ENCODE measurements at regions not wholly inside any gene's neighbourhood (a gene's known extent, or its start where the extent isn't known, plus 50 kb on each side); places are given as distances from the start of the nearest gene placed in this dataset.

DNA sequence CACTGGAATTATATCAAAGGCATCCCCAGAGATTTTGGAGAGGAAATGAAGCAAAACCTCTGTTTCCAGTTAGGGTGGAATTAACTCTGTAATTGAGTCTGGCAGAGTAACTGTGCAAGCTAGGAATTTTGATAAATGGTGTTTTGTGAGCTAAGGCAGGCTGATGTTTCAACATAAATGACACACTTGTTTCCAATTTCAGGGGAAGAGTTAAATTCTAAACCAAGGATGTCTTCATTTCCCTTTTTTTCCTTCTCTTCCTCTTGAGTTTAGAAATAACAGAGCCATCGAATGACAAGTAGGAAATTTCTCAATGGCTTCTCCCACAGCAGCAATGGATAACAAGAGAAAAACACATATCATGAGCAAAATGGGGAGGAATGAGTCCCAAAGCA is 131.2 kb downstream of the IRS2 start:
- TF ChIP-seq, protein P1, sequence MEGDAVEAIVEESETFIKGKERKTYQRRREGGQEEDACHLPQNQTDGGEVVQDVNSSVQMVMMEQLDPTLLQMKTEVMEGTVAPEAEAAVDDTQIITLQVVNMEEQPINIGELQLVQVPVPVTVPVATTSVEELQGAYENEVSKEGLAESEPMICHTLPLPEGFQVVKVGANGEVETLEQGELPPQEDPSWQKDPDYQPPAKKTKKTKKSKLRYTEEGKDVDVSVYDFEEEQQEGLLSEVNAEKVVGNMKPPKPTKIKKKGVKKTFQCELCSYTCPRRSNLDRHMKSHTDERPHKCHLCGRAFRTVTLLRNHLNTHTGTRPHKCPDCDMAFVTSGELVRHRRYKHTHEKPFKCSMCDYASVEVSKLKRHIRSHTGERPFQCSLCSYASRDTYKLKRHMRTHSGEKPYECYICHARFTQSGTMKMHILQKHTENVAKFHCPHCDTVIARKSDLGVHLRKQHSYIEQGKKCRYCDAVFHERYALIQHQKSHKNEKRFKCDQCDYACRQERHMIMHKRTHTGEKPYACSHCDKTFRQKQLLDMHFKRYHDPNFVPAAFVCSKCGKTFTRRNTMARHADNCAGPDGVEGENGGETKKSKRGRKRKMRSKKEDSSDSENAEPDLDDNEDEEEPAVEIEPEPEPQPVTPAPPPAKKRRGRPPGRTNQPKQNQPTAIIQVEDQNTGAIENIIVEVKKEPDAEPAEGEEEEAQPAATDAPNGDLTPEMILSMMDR (conservative IDR thresholded peaks at IDR 0.05; ENCODE audit: low read depth, low read length) = no peak
- TF ChIP-seq POLR2A (IDR thresholded peaks at IDR 0.05; ENCODE audit: low read depth, low read length) (no peak), MAZ (IDR thresholded peaks at IDR 0.05; ENCODE audit: borderline replicate concordance, low read depth, low read length) (no peak), BHLHE40 (IDR thresholded peaks at IDR 0.05; ENCODE audit: low read depth, low read length) (no peak), CEBPB (IDR thresholded peaks at IDR 0.05; ENCODE audit: low read depth, low read length) (no peak), FOS (IDR thresholded peaks at IDR 0.05; ENCODE audit: low read depth, low read length) (no peak), NFE2L2 (IDR thresholded peaks at IDR 0.05; ENCODE audit: low read depth, low read length) (no peak), RFX5 (IDR thresholded peaks at IDR 0.05; ENCODE audit: low read depth, low read length) (no peak), RAD21 (IDR thresholded peaks at IDR 0.05; ENCODE audit: low read length) (no peak), CHD1 (IDR thresholded peaks at IDR 0.05; ENCODE audit: low read depth, low read length) (no peak), RCOR1 (IDR thresholded peaks at IDR 0.05; ENCODE audit: insufficient replicate concordance, low read length) (no peak)
- TF ChIP-seq, protein P2, sequence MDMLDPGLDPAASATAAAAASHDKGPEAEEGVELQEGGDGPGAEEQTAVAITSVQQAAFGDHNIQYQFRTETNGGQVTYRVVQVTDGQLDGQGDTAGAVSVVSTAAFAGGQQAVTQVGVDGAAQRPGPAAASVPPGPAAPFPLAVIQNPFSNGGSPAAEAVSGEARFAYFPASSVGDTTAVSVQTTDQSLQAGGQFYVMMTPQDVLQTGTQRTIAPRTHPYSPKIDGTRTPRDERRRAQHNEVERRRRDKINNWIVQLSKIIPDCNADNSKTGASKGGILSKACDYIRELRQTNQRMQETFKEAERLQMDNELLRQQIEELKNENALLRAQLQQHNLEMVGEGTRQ (IDR thresholded peaks at IDR 0.05; ENCODE audit: low read depth, low read length) = no peak

All from IMR-90 (cell line).